GM12878 (cell line): ENCODE measurements at regions not wholly inside any gene's neighbourhood (a gene's known extent, or its start where the extent isn't known, plus 50 kb on each side); places are given as distances from the start of the nearest gene placed in this dataset.
A peak's percentile ranks its signal among the peaks of the same experiment; 100 is the strongest.

ENCODE experiments used
- ATAC-seq: fragments of 200-7000 bp; cut with Tn5 transposase; 3 replicates; pipeline ENCODE4 v1.9.1; 2020; ENCODE audit warnings: mild to moderate bottlenecking, moderate library complexity
- BruUV-seq: library from RNA; stranded (reverse); fragments of 400-500 nt; replicated peaks from 2 replicates; lab custom pipeline; 2021; lab: Mats Ljungman, UMichigan
- CTCF ChIA-PET: fragments of 300-600 bp; sonication (Branson Sonifier 250); formaldehyde crosslinking; extraction: SDS; loops from one replicate; lab custom pipeline; 2021; ENCODE audit warnings: inconsistent platforms; lab: Yijun Ruan, JAX
- POLR2A ChIA-PET: fragments of 350-600 bp; formaldehyde crosslinking; extraction: SDS; loops from one replicate; lab custom pipeline; 2021; ENCODE audit warnings: inconsistent platforms; lab: Charles Lee
- RAD21 ChIA-PET: fragments of 300-600 bp; sonication (Branson Sonifier 250); formaldehyde crosslinking; loops from one replicate; lab custom pipeline; 2023; ENCODE audit warnings: antibody characterized with exemption; ENCODE audit not compliant: unreplicated experiment; lab: Charles Lee
- SMC1A ChIA-PET: fragments of 300-600 bp; sonication (Branson Sonifier 250); formaldehyde crosslinking; loops from one replicate; lab custom pipeline; 2023; ENCODE audit not compliant: unreplicated experiment, uncharacterized antibody; lab: Charles Lee
- DNase-seq: peaks from one replicate; pipeline ENCODE4 v3.0.0-alpha.2; 2011; ENCODE audit warnings: low read depth, low spot score
- FAIRE-seq: peaks from 3 replicates; lab custom pipeline; 2011; peaks lifted over from hg19 to GRCh38; lab: Jason Lieb, UNC
- H2AFZ ChIP-seq: 2 replicates; pipeline ENCODE4 v1.6.0; 2011; ENCODE audit warnings: low read depth, low read length, control low read depth; ENCODE audit not compliant: control insufficient read depth
- H3K27ac ChIP-seq: 2 replicates; pipeline ENCODE4 v1.5.1; 2011; ENCODE audit warnings: control low read depth; ENCODE audit not compliant: control insufficient read depth, insufficient read depth
- H3K27me3 ChIP-seq, 2 experiments: replicated peaks in 1 of 2; 2 replicates each; pipeline versions ENCODE4 v1.6.0 to v1.6.1; 2011; ENCODE audit warnings: low read length in 1 of 2; ENCODE audit not compliant: control insufficient read depth in 2 of 2, insufficient read depth in 2 of 2
- H3K36me3 ChIP-seq, 2 experiments: 2 replicates each; pipeline ENCODE4 v1.5.1; 2011; ENCODE audit warnings: low read length in 1 of 2; ENCODE audit not compliant: control insufficient read depth in 2 of 2, insufficient read depth in 2 of 2
- H3K4me1 ChIP-seq: 2 replicates; pipeline ENCODE4 v1.6.1; 2011; ENCODE audit warnings: mild to moderate bottlenecking, low read length, moderate library complexity, mixed read lengths; ENCODE audit not compliant: control insufficient read depth, insufficient read depth
- H3K4me2 ChIP-seq: 2 replicates; pipeline ENCODE4 v1.6.0; 2011; ENCODE audit warnings: control low read depth; ENCODE audit not compliant: control insufficient read depth, insufficient read depth
- H3K4me3 ChIP-seq: fragments of 200-600 bp; sonication (generic); 2 replicates; pipeline ENCODE4 v1.5.1; 2016
- H3K79me2 ChIP-seq: 2 replicates; pipeline ENCODE4 v1.6.0; 2011; ENCODE audit warnings: low read length; ENCODE audit not compliant: control insufficient read depth, insufficient read depth
- H3K9ac ChIP-seq: 2 replicates; pipeline ENCODE4 v1.8.0; 2011; ENCODE audit warnings: low read length, control low read depth, mixed read lengths; ENCODE audit not compliant: control insufficient read depth, insufficient read depth
- H3K9me3 ChIP-seq: replicated peaks from 3 replicates; pipeline ENCODE4 v1.5.1; 2011; ENCODE audit warnings: mild to moderate bottlenecking, low read length; ENCODE audit not compliant: control insufficient read depth, insufficient read depth
- H4K20me1 ChIP-seq: 2 replicates; pipeline ENCODE4 v1.6.0; 2011; ENCODE audit not compliant: control insufficient read depth, insufficient read depth
- EZH2 ChIP-seq: IDR thresholded peaks from 2 replicates; pipeline ENCODE4 v1.6.1; 2012; ENCODE audit warnings: low read depth, mild to moderate bottlenecking, control low read depth, inconsistent platforms, low read length, borderline replicate concordance; ENCODE audit not compliant: control insufficient read depth
- FOXK2 ChIP-seq: fragments of 450-650 bp; IDR thresholded peaks from 2 replicates; pipeline ENCODE4 v1.6.1; 2017; ENCODE audit warnings: mild to moderate bottlenecking, moderate library complexity
- IKZF2 ChIP-seq, 2 experiments: fragments of 450-650 bp; IDR thresholded peaks; 2 replicates each; pipeline ENCODE4 v1.6.1; 2017; ENCODE audit warnings: mild to moderate bottlenecking in 2 of 2, moderate library complexity in 2 of 2
- JUND ChIP-seq: IDR thresholded peaks from 2 replicates; pipeline ENCODE4 v1.6.1; 2012; ENCODE audit warnings: low read depth, mild to moderate bottlenecking, low read length, improper control_type of control experiment, moderate library complexity
- KAT2A ChIP-seq: conservative IDR thresholded peaks from 2 replicates; pipeline ENCODE4 v1.6.1; 2011; ENCODE audit warnings: low read depth, low read length; ENCODE audit not compliant: control insufficient read depth
- NR2C1 ChIP-seq: fragments of 450-650 bp; IDR thresholded peaks from 2 replicates; pipeline ENCODE4 v1.6.1; 2017; ENCODE audit warnings: antibody characterized with exemption, mild to moderate bottlenecking, moderate library complexity
- PBX3 ChIP-seq: IDR thresholded peaks from 2 replicates; pipeline ENCODE4 v1.6.1; 2011; ENCODE audit warnings: mild to moderate bottlenecking, low read depth, low read length, moderate library complexity; ENCODE audit not compliant: insufficient replicate concordance
- POLR2AphosphoS5 ChIP-seq: IDR thresholded peaks from 2 replicates; pipeline ENCODE4 v1.6.1; 2011; ENCODE audit warnings: mild to moderate bottlenecking, low read length, inconsistent platforms
- RUNX3 ChIP-seq: IDR thresholded peaks from 2 replicates; pipeline ENCODE4 v1.6.1; 2012; ENCODE audit warnings: low read length, inconsistent platforms
- SUZ12 ChIP-seq: fragments of 200-600 bp; sonication (generic); IDR thresholded peaks from one replicate; pipeline ENCODE4 v1.6.1; 2018; ENCODE audit warnings: antibody characterized with exemption, mild to moderate bottlenecking; ENCODE audit not compliant: unreplicated experiment
- ZNF622 ChIP-seq: fragments of 450-650 bp; IDR thresholded peaks from 2 replicates; pipeline ENCODE4 v1.6.1; 2017; ENCODE audit warnings: mild to moderate bottlenecking, inconsistent platforms
- WGBS: methylation state at CpG from one replicate; pipeline ENCODE4 v1.1.6; 2016; ENCODE audit warnings: low lambda C conversion rate; ENCODE audit not compliant: insufficient replicate concordance, insufficient coverage; ENCODE audit errors: missing lambda C conversion rate; 5-methylcytosine and 5-hydroxymethylcytosine counted together
- in situ Hi-C: fragments of 300-500 bp; cut with MboI; formaldehyde crosslinking; loops from 9 replicates; pipeline ENCODE4 v1.14.3; 2018; ENCODE audit warnings: mixed read lengths
- intact Hi-C: fragments of 100-400 bp; cut with micrococcal nuclease; formaldehyde crosslinking; loops from one replicate; pipeline ENCODE4 v1.14.2; 2022; ENCODE audit not compliant: unreplicated experiment
- TF ChIP-seq, protein P1 (sequence below): fragments of 450-650 bp; IDR thresholded peaks from 2 replicates; pipeline ENCODE4 v1.6.1; 2017; ENCODE audit warnings: mild to moderate bottlenecking, low read depth, inconsistent platforms; ENCODE audit not compliant: poor library complexity, severe bottlenecking

DNA sequence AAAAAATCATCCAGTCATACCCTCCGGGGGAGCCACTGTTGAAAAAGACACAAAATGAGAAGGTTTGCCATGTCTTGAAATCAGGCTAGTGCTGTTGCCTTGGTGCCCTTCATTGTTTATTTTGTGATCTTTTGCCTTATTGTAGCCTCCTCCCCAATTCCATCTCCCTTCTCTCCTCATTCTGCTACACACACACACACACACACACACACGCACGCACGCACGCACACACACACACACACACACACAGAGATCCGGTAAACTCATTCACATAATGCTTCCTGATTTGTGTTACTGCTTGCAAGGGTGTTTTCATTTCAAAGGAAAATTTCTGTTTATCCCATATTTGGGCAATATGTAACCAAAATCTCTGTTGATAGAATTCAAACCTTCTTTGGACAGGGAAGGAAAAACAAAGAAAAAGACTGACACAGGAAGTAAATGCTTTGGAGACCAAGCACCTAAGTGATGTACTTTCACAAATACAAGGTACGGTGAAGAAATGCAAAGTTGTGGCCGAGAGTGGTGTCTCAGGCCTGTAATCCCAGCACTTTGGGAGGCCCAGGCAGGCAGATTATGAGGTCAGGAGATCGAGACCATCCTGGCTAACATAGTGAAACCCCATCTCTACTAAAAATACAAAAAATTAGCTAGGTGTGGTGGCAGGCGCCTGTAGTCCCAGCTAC is 141.1 kb upstream of the CDK13 start:
- WGBS = 46% methylated on average over 10 of the region's 10 CpGs
- CTCF ChIA-PET = no interaction called here
- RAD21 ChIA-PET = no interaction called here
- no peak for TF ChIP-seq PBX3
- 0 out of 2 replicates have a peak, but pooled peaks have one; percentile 18 for TF ChIP-seq NR2C1
- no peaks in the 10 kb centered on the region for H3K27me3 ChIP-seq
- intact Hi-C loops = no loop called here
- no peak overlapping the region for H3K4me3 ChIP-seq
- POLR2A ChIA-PET = no interaction called here
- H3K79me2 ChIP-seq = no peaks in the 10 kb centered on the region
- DNase-seq (no peak), FAIRE-seq (no peak), ATAC-seq (no peak)
- no peaks in the 10 kb centered on the region for H3K36me3 ChIP-seq
- H4K20me1 ChIP-seq = no peaks in the 10 kb centered on the region
- H3K4me2 ChIP-seq = no peak overlapping the region
- no peak overlapping the region for H3K9ac ChIP-seq
- H2AFZ ChIP-seq = no peak overlapping the region
- SMC1A ChIA-PET = no interaction called here
- BruUV-seq = no TSS peak
- no peaks in the 10 kb centered on the region for H3K4me1 ChIP-seq
- in situ Hi-C loops = no loop called here
- H3K27ac ChIP-seq = no peak overlapping the region
- no peaks in the 10 kb centered on the region for H3K9me3 ChIP-seq

DNA sequence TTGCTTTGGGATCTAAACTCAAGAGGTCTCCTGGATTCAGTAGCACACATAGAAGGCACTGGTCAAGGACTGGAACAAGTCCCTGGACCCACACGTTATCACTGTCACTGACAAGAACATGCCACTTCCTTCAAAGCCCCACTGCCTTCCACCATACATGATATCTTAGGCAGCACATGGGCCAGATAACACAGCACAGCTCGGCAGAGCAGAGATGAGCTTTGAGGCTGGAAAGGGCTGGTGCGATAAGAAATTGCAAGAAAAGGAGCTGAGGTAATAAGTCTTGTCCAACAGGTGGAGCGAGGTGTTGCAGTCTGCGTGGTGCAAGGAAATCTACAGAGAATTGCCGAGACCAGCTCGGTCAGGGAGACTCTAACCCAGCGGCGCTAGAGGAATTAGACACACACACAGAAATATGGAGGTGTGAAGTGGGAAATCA is 139.8 kb upstream of the CDK13 start:
- CTCF ChIA-PET = no interaction called here
- DNase-seq (no peak), ATAC-seq (no peak), FAIRE-seq (no peak)
- Histone ChIP-seq H3K79me2 (no peaks in the 10 kb centered on the region), H3K27ac (no peak overlapping the region), H3K36me3 (no peaks in the 10 kb centered on the region), H3K9me3 (no peaks in the 10 kb centered on the region), H3K4me2 (no peak overlapping the region), H3K9ac (no peak overlapping the region), H2AFZ (no peak overlapping the region), H3K4me1 (no peaks in the 10 kb centered on the region), H4K20me1 (no peaks in the 10 kb centered on the region), H3K27me3 (no peaks in the 10 kb centered on the region), H3K4me3 (no peak overlapping the region)
- intact Hi-C loops = no loop called here
- RAD21 ChIA-PET = no interaction called here
- 82% methylated on average over 9 of the region's 9 CpGs for WGBS
- BruUV-seq = no TSS peak
- POLR2A ChIA-PET = no interaction called here
- SMC1A ChIA-PET = no interaction called here
- in situ Hi-C loops = no loop called here
- no peak for TF ChIP-seq IKZF2 (IDR thresholded peaks at IDR 0.05)
- no peak for TF ChIP-seq KAT2A
- no peak for TF ChIP-seq EZH2
- no peak for TF ChIP-seq ZNF622
- TF ChIP-seq SUZ12 = no peak
- TF ChIP-seq, protein P1, sequence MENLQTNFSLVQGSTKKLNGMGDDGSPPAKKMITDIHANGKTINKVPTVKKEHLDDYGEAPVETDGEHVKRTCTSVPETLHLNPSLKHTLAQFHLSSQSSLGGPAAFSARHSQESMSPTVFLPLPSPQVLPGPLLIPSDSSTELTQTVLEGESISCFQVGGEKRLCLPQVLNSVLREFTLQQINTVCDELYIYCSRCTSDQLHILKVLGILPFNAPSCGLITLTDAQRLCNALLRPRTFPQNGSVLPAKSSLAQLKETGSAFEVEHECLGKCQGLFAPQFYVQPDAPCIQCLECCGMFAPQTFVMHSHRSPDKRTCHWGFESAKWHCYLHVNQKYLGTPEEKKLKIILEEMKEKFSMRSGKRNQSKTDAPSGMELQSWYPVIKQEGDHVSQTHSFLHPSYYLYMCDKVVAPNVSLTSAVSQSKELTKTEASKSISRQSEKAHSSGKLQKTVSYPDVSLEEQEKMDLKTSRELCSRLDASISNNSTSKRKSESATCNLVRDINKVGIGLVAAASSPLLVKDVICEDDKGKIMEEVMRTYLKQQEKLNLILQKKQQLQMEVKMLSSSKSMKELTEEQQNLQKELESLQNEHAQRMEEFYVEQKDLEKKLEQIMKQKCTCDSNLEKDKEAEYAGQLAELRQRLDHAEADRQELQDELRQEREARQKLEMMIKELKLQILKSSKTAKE = no peak
- TF ChIP-seq POLR2AphosphoS5 = no peak
- TF ChIP-seq RUNX3 = no peak
- no peak for TF ChIP-seq JUND
- no peak for TF ChIP-seq FOXK2
